ENCODE measurements at regions not wholly inside any gene's neighbourhood (a gene's known extent, or its start where the extent isn't known, plus 50 kb on each side); places are given as distances from the start of the nearest gene placed in this dataset.

DNA sequence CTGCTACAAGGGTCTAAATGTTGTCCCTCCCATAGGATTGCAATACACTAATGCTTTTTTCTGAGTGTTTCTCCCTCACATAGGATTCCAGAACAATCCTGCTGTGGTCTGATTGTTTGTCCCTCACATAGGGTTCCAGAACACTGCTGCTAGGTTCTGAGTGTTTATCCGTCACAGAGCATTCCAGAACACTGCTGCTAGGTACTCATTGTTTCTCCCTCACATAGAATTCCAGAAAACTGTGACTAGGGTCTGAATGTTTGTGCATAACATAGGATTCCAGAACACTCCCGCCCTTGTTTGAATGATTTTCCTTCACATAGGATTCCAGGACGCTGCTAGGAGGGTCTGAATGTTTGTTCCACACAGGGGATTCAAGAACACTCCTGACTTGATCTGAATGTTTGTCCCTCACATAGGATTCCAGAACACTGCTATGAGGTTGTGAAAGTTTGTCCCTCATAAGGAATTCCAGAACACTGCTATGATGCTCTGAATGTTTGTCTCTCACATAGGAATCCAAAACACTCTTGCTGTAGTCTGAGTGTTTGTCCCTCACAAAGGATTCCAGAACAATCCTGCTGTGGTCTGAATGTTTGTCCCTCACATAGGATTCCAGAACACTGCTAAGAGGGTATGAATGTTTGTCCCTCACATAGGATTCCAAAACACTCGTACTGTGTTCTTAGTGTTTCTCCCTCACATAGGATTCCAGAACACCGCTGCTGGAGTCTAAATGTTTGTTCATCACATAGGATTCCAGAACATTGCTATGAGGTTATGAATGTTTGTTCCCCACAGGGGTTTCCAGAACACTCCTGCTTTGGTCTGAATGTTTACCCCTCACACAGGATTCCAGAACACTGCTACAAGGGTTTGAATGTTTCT lies 213.5 kb downstream of the FOXD4L6 start:
- H3K9me3 ChIP-seq (ENCODE audit: low read length) = peaks cover under 1% of the 10 kb centered on the region; the same call in 1 of the 2 replicates
- H3K4me2 ChIP-seq (ENCODE audit: low read length) = no peak overlapping the region
- H3K36me3 ChIP-seq (ENCODE audit: insufficient read depth, low read length) = no peaks in the 10 kb centered on the region

DNA sequence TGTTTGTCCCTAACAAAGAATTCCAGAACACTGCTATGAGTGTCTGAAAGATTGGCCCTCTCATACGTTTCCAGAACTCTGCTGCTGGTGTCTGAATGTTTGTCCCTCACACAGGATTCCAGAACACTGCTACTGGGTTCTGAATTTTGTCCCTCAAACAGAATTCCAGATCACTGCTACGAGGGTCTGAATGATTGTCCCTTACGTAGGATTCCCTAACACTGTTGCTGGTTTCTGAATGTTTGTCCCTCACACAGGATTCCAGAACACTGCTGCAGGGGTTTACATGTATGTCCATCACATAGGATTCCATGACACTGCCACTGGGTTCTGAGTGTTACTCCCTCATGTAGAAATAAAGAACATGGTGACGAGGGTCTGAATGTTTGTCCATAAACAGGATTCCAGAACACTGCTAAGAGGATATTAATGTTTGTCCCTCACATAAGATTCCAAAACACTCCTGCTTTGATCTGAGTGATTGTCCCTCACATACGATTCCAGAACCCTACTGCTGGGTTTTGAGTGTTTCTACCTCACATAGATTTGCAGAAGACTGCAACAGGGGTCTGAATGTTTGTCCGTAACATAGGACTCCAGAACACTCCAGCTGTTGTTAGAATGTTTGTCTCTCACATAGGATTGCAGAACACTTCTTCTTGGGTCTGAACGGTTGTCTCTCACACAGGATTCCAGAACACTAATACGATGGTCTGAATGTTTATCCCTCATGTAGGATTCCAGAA lies 214.4 kb downstream of the FOXD4L6 start:
- no peak overlapping the region for H3K27ac ChIP-seq (ENCODE audit: low read depth, low read length, poor library complexity, severe bottlenecking)
- TF ChIP-seq, protein P1, sequence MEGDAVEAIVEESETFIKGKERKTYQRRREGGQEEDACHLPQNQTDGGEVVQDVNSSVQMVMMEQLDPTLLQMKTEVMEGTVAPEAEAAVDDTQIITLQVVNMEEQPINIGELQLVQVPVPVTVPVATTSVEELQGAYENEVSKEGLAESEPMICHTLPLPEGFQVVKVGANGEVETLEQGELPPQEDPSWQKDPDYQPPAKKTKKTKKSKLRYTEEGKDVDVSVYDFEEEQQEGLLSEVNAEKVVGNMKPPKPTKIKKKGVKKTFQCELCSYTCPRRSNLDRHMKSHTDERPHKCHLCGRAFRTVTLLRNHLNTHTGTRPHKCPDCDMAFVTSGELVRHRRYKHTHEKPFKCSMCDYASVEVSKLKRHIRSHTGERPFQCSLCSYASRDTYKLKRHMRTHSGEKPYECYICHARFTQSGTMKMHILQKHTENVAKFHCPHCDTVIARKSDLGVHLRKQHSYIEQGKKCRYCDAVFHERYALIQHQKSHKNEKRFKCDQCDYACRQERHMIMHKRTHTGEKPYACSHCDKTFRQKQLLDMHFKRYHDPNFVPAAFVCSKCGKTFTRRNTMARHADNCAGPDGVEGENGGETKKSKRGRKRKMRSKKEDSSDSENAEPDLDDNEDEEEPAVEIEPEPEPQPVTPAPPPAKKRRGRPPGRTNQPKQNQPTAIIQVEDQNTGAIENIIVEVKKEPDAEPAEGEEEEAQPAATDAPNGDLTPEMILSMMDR (conservative IDR thresholded peaks at IDR 0.05; ENCODE audit: low read length) = no peak
- TF ChIP-seq EZH2phosphoT487 (IDR thresholded peaks at IDR 0.05; ENCODE audit: borderline replicate concordance, low read depth, low read length) = no peak
- H3K36me3 ChIP-seq (ENCODE audit: insufficient read depth, low read length) = no peaks in the 10 kb centered on the region
- H4K20me1 ChIP-seq (ENCODE audit: insufficient read depth, low read length) = no peaks in the 10 kb centered on the region
- intact Hi-C loops (cut with micrococcal nuclease; ENCODE audit: unreplicated experiment) = no loop called here
- H2AFZ ChIP-seq (ENCODE audit: low read length) = no peak overlapping the region
- no peak overlapping the region for H3K4me2 ChIP-seq (ENCODE audit: low read length)
- H3K4me1 ChIP-seq (ENCODE audit: insufficient read depth, low read length, poor library complexity, severe bottlenecking) = no peaks in the 10 kb centered on the region
- H3K9me2 ChIP-seq (ENCODE audit: insufficient read depth, low read length) = no peaks in the 10 kb centered on the region
- no peaks in the 10 kb centered on the region for H3K9me3 ChIP-seq (ENCODE audit: low read length)
- DNase-seq (ENCODE audit: low spot score) = no peak
- no TSS peak for BruUV-seq (replicated peaks)
- CTCF ChIA-PET (ENCODE audit: unreplicated experiment) = no interaction called here
- H3K79me2 ChIP-seq (ENCODE audit: insufficient read depth, low read depth, low read length) = no peaks in the 10 kb centered on the region
- H3K4me3 ChIP-seq (ENCODE audit: low read depth, low read length, poor library complexity, severe bottlenecking) = no peak overlapping the region
- POLR2A ChIA-PET = no interaction called here

More for the DNA sequence above, 213.5 kb downstream of the FOXD4L6 start:
- Histone ChIP-seq H3K4me3 (ENCODE audit: low read depth, low read length, poor library complexity, severe bottlenecking) (no peak overlapping the region), H2AFZ (ENCODE audit: low read length) (no peak overlapping the region), H3K27ac (ENCODE audit: low read depth, low read length, poor library complexity, severe bottlenecking) (no peak overlapping the region), H3K9me2 (ENCODE audit: insufficient read depth, low read length) (no peaks in the 10 kb centered on the region), H3K4me1 (ENCODE audit: insufficient read depth, low read length, poor library complexity, severe bottlenecking) (no peaks in the 10 kb centered on the region), H3K79me2 (ENCODE audit: insufficient read depth, low read depth, low read length) (no peaks in the 10 kb centered on the region), H4K20me1 (ENCODE audit: insufficient read depth, low read length) (no peaks in the 10 kb centered on the region)
- DNase-seq (ENCODE audit: low spot score) = no peak
- ChIA-PET CTCF (ENCODE audit: unreplicated experiment) (no interaction called here), POLR2A (no interaction called here)
- BruUV-seq (replicated peaks) = no TSS peak
- intact Hi-C loops (cut with micrococcal nuclease; ENCODE audit: unreplicated experiment) = no loop called here
- TF ChIP-seq, protein P1 (conservative IDR thresholded peaks at IDR 0.05; ENCODE audit: low read length) = no peak
- TF ChIP-seq EZH2phosphoT487 (IDR thresholded peaks at IDR 0.05; ENCODE audit: borderline replicate concordance, low read depth, low read length) = no peak

All from OCI-LY7 (cell line).